MM.1S (cell line): ENCODE measurements at regions not wholly inside any gene's neighbourhood (a gene's known extent, or its start where the extent isn't known, plus 50 kb on each side); places are given as distances from the start of the nearest gene placed in this dataset.

Source experiments
- DNase-seq: peaks from one replicate; pipeline ENCODE4 v3.0.0-alpha.2; 2015
- H2AFZ ChIP-seq: fragments of 300-600 bp; sonication (generic); 2 replicates; pipeline ENCODE4 v1.6.0; 2016; ENCODE audit warnings: antibody characterized with exemption, low read length
- H3F3A ChIP-seq: fragments of 300-600 bp; sonication (generic); 2 replicates; pipeline ENCODE4 v1.6.1; 2016; ENCODE audit warnings: mild to moderate bottlenecking, antibody characterized with exemption, low read length, moderate library complexity, mixed read lengths; ENCODE audit not compliant: insufficient read depth
- H3K27ac ChIP-seq: fragments of 300-600 bp; sonication (generic); 2 replicates; pipeline ENCODE4 v1.5.1; 2016; ENCODE audit warnings: mild to moderate bottlenecking, low read length
- H3K27me3 ChIP-seq: fragments of 300-600 bp; sonication (generic); replicated peaks from 2 replicates; pipeline ENCODE4 v1.6.0; 2016; ENCODE audit warnings: low read length; ENCODE audit not compliant: insufficient read depth
- H3K36me3 ChIP-seq: fragments of 300-600 bp; sonication (generic); replicated peaks from 2 replicates; pipeline ENCODE4 v1.6.1; 2016; ENCODE audit warnings: mild to moderate bottlenecking, low read length, mixed read lengths; ENCODE audit not compliant: insufficient read depth
- H3K4me1 ChIP-seq: fragments of 300-600 bp; sonication (generic); 2 replicates; pipeline ENCODE4 v1.6.1; 2016; ENCODE audit warnings: low read length, mixed read lengths
- H3K4me2 ChIP-seq: fragments of 300-600 bp; sonication (generic); 2 replicates; pipeline ENCODE4 v1.6.0; 2016; ENCODE audit warnings: low read depth, low read length
- H3K4me3 ChIP-seq: fragments of 300-600 bp; sonication (generic); 2 replicates; pipeline ENCODE4 v1.5.1; 2016; ENCODE audit warnings: low read length, mixed read lengths
- H3K79me2 ChIP-seq: fragments of 300-600 bp; sonication (generic); 2 replicates; pipeline ENCODE4 v1.6.1; 2016; ENCODE audit warnings: mixed run types, low read length, mixed read lengths
- H3K9ac ChIP-seq: fragments of 300-600 bp; sonication (generic); 2 replicates; pipeline ENCODE4 v1.6.1; 2016; ENCODE audit warnings: low read length, mixed read lengths
- H3K9me2 ChIP-seq: fragments of 300-600 bp; sonication (generic); replicated peaks from 2 replicates; pipeline ENCODE4 v1.6.1; 2016; ENCODE audit warnings: mild to moderate bottlenecking, low read length, mixed read lengths; ENCODE audit not compliant: insufficient read depth
- H3K9me3 ChIP-seq: fragments of 300-600 bp; sonication (generic); replicated peaks from 2 replicates; pipeline ENCODE4 v1.6.1; 2016; ENCODE audit warnings: mild to moderate bottlenecking, low read length, mixed read lengths; ENCODE audit not compliant: insufficient read depth
- H4K20me1 ChIP-seq: fragments of 300-600 bp; sonication (generic); 2 replicates; pipeline ENCODE4 v1.6.1; 2016; ENCODE audit warnings: mild to moderate bottlenecking, low read length, moderate library complexity, mixed read lengths; ENCODE audit not compliant: insufficient read depth
- EZH2 ChIP-seq: fragments of 300-600 bp; sonication (generic); optimal IDR thresholded peaks from 2 replicates; pipeline ENCODE3; 2017; ENCODE audit warnings: low read depth, mild to moderate bottlenecking, antibody characterized with exemption, low read length, mixed read lengths
- EZH2phosphoT487 ChIP-seq: fragments of 300-600 bp; sonication (generic); IDR thresholded peaks from 2 replicates; pipeline ENCODE4 v1.6.1; 2018; ENCODE audit warnings: antibody characterized with exemption, low read length
- TF ChIP-seq, protein P1 (sequence below): fragments of 300-600 bp; sonication (generic); IDR thresholded peaks from 2 replicates; pipeline ENCODE4 v1.5.1; 2016; ENCODE audit warnings: antibody characterized with exemption, low read length, mixed read lengths

DNA sequence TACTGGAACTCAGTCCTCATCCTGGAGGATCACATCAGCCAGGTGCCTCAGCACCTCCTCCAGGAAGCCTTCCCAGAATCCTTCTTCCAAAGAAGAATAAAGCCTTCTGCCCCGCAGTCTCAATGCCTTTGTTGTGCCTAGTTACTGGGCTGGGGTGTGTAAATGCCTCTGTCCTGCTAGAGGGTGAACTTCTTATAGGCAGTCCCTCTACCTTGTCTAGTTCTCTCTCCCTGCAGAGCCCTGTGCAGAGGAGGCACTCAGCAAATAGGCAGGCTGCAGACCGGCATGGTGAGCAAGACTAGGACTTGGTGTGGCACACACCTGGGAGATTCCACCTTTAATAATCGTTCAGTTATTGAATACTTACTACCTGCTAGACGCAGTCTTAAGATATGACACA is 104.7 kb upstream of the PCBD1 start:
- no peak overlapping the region for H2AFZ ChIP-seq
- no peaks in the 10 kb centered on the region for H3K9me3 ChIP-seq
- no peak overlapping the region for H3K4me2 ChIP-seq
- H3K27ac ChIP-seq = no peak overlapping the region
- H3K4me3 ChIP-seq = no peak overlapping the region
- DNase-seq = no peak
- H3K27me3 ChIP-seq = no peaks in the 10 kb centered on the region
- H3K36me3 ChIP-seq = no peaks in the 10 kb centered on the region
- H3K79me2 ChIP-seq = no peaks in the 10 kb centered on the region
- no peaks in the 10 kb centered on the region for H3F3A ChIP-seq
- H3K9me2 ChIP-seq = no peaks in the 10 kb centered on the region
- no peaks in the 10 kb centered on the region for H3K4me1 ChIP-seq
- TF ChIP-seq EZH2phosphoT487 = no peak
- TF ChIP-seq, protein P1, sequence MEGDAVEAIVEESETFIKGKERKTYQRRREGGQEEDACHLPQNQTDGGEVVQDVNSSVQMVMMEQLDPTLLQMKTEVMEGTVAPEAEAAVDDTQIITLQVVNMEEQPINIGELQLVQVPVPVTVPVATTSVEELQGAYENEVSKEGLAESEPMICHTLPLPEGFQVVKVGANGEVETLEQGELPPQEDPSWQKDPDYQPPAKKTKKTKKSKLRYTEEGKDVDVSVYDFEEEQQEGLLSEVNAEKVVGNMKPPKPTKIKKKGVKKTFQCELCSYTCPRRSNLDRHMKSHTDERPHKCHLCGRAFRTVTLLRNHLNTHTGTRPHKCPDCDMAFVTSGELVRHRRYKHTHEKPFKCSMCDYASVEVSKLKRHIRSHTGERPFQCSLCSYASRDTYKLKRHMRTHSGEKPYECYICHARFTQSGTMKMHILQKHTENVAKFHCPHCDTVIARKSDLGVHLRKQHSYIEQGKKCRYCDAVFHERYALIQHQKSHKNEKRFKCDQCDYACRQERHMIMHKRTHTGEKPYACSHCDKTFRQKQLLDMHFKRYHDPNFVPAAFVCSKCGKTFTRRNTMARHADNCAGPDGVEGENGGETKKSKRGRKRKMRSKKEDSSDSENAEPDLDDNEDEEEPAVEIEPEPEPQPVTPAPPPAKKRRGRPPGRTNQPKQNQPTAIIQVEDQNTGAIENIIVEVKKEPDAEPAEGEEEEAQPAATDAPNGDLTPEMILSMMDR = no peak
- TF ChIP-seq EZH2 = no peak
- H4K20me1 ChIP-seq = no peaks in the 10 kb centered on the region
- no peak overlapping the region for H3K9ac ChIP-seq

DNA sequence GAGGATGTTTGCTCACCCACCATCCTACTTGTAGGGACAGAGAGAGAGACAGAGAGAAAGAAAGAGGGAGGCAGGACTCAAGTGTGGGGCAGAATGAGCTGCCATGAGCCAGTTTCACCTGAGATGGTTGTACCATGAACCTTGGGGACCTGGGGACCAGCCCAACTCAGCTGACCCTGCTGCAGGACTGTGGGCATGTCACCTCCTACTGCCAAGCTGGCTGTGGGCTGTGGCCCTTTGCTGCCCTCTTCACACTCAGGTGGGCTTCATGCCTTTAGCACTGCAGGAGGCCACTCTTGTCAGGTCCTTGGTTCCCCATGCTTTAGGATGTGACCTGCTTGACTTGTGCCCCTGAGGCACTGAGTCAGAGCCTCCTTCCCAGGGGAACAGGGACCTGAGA is 108.2 kb upstream of the PCBD1 start:
- DNase-seq = no peak
- no peak overlapping the region for H2AFZ ChIP-seq
- no peak for TF ChIP-seq EZH2
- TF ChIP-seq EZH2phosphoT487 = no peak
- TF ChIP-seq, protein P1 = no peak
- no peak overlapping the region for H3K4me3 ChIP-seq
- no peaks in the 10 kb centered on the region for H3K9me3 ChIP-seq
- no peaks in the 10 kb centered on the region; the same call in 1 of the 2 replicates for H3K27me3 ChIP-seq
- H3K4me1 ChIP-seq = no peaks in the 10 kb centered on the region
- no peaks in the 10 kb centered on the region for H4K20me1 ChIP-seq
- no peak overlapping the region for H3K4me2 ChIP-seq
- H3K27ac ChIP-seq = no peak overlapping the region
- H3K79me2 ChIP-seq = no peaks in the 10 kb centered on the region
- H3K9me2 ChIP-seq = no peaks in the 10 kb centered on the region
- H3K36me3 ChIP-seq = no peaks in the 10 kb centered on the region
- H3K9ac ChIP-seq = no peak overlapping the region
- no peaks in the 10 kb centered on the region for H3F3A ChIP-seq

DNA sequence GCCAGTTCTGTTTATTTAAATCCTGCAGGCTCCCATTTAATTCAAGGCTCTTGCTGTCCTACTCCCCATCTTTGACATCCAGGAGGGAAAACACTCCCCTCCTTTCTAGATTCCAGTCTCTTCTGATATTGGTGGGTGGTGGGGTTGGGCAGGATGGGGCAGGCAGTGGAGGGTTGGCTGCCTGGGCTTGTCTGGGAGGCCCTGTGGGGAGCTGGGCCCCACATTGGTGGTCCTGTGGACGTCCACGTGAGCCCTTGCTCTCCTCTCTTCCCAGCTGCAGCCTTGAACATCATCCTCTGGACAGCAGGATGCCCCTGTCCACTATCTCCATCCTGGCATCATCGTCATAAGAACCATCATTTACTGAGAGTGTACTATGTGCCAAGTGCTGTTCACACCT is 108.9 kb upstream of the PCBD1 start:
- Histone ChIP-seq H3K9ac (no peak overlapping the region), H3K4me3 (no peak overlapping the region), H3K36me3 (no peaks in the 10 kb centered on the region), H3K9me3 (no peaks in the 10 kb centered on the region), H4K20me1 (no peaks in the 10 kb centered on the region), H2AFZ (no peak overlapping the region), H3K27ac (no peak overlapping the region), H3K79me2 (no peaks in the 10 kb centered on the region), H3K4me2 (no peak overlapping the region), H3K4me1 (no peaks in the 10 kb centered on the region), H3F3A (no peaks in the 10 kb centered on the region), H3K9me2 (no peaks in the 10 kb centered on the region), H3K27me3 (peaks cover 4% of the 10 kb centered on the region; the same call in 1 of the 2 replicates)
- no peak for TF ChIP-seq EZH2
- TF ChIP-seq, protein P1 = no peak
- no peak for TF ChIP-seq EZH2phosphoT487
- no peak for DNase-seq
